HL-60 (cell line): ENCODE measurements at regions not wholly inside any gene's neighbourhood (a gene's known extent, or its start where the extent isn't known, plus 50 kb on each side); places are given as distances from the start of the nearest gene placed in this dataset.

Experiments used
- DNase-seq, 2 experiments: peaks; one replicate each; pipeline ENCODE4 v3.0.0-alpha.2; 2010 to 2020; ENCODE audit warnings: low read depth in 1 of 2, low spot score in 1 of 2
- H3K27ac ChIP-seq: fragments of 250-450 bp; sonication (Bioruptor Pico); replicated peaks from 2 replicates; pipeline ENCODE4 v1.5.1; 2020; ENCODE audit warnings: mild to moderate bottlenecking, moderate library complexity
- H3K27me3 ChIP-seq: fragments of 250-450 bp; sonication (Bioruptor Pico); 2 replicates; pipeline ENCODE4 v1.5.1; 2021; ENCODE audit warnings: mild to moderate bottlenecking, moderate library complexity; ENCODE audit not compliant: insufficient read depth, poor library complexity, severe bottlenecking
- H3K4me3 ChIP-seq: replicated peaks from 2 replicates; pipeline ENCODE4 v1.5.1; 2011; ENCODE audit warnings: mild to moderate bottlenecking, control low read depth, low read length; ENCODE audit not compliant: insufficient read depth
- GABPA ChIP-seq: IDR thresholded peaks from 2 replicates; pipeline ENCODE4 v1.6.1; 2012; ENCODE audit warnings: low read depth
- POLR2AphosphoS5 ChIP-seq: IDR thresholded peaks from 2 replicates; pipeline ENCODE4 v1.6.1; 2012; ENCODE audit warnings: low read depth
- SPI1 ChIP-seq: IDR thresholded peaks from 2 replicates; pipeline ENCODE4 v1.6.1; 2012; ENCODE audit warnings: low read depth, mild to moderate bottlenecking, borderline replicate concordance
- TF ChIP-seq, protein P1 (sequence below): IDR thresholded peaks from one replicate; pipeline ENCODE4 v1.5.1; 2011; ENCODE audit warnings: low read length, control low read depth, inconsistent platforms; ENCODE audit not compliant: insufficient read depth
- TF ChIP-seq, protein P2 (sequence below): IDR thresholded peaks from 2 replicates; pipeline ENCODE4 v1.6.1; 2012; ENCODE audit warnings: low read depth; ENCODE audit not compliant: insufficient replicate concordance

DNA sequence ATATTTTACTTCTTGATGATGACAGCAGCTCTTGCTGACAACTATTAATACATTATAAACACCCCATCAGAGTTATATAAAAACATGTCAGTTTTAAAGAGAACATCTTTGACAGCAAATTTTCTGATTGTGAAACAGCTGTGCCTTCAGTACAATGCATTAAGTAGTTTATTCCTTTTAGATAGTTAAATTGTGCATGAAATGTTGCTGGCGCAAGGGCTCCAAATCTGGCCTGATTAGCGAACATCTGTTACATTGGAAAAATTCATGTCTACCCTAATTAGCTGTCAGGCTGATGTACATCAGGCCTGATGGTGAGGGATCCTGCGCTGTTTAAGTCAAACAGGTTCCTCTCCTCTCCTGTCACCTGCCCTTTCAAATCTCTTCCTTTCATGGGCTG is 171.9 kb upstream of the SP8 start:
- DNase-seq: no peak
- H3K27ac ChIP-seq: no peak overlapping the region
- no peak overlapping the region for H3K4me3 ChIP-seq
- no peaks in the 10 kb centered on the region for H3K27me3 ChIP-seq
- TF ChIP-seq SPI1 (no peak), GABPA (no peak), POLR2AphosphoS5 (no peak)
- TF ChIP-seq, protein P1, sequence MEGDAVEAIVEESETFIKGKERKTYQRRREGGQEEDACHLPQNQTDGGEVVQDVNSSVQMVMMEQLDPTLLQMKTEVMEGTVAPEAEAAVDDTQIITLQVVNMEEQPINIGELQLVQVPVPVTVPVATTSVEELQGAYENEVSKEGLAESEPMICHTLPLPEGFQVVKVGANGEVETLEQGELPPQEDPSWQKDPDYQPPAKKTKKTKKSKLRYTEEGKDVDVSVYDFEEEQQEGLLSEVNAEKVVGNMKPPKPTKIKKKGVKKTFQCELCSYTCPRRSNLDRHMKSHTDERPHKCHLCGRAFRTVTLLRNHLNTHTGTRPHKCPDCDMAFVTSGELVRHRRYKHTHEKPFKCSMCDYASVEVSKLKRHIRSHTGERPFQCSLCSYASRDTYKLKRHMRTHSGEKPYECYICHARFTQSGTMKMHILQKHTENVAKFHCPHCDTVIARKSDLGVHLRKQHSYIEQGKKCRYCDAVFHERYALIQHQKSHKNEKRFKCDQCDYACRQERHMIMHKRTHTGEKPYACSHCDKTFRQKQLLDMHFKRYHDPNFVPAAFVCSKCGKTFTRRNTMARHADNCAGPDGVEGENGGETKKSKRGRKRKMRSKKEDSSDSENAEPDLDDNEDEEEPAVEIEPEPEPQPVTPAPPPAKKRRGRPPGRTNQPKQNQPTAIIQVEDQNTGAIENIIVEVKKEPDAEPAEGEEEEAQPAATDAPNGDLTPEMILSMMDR: no peak
- TF ChIP-seq, protein P2, sequence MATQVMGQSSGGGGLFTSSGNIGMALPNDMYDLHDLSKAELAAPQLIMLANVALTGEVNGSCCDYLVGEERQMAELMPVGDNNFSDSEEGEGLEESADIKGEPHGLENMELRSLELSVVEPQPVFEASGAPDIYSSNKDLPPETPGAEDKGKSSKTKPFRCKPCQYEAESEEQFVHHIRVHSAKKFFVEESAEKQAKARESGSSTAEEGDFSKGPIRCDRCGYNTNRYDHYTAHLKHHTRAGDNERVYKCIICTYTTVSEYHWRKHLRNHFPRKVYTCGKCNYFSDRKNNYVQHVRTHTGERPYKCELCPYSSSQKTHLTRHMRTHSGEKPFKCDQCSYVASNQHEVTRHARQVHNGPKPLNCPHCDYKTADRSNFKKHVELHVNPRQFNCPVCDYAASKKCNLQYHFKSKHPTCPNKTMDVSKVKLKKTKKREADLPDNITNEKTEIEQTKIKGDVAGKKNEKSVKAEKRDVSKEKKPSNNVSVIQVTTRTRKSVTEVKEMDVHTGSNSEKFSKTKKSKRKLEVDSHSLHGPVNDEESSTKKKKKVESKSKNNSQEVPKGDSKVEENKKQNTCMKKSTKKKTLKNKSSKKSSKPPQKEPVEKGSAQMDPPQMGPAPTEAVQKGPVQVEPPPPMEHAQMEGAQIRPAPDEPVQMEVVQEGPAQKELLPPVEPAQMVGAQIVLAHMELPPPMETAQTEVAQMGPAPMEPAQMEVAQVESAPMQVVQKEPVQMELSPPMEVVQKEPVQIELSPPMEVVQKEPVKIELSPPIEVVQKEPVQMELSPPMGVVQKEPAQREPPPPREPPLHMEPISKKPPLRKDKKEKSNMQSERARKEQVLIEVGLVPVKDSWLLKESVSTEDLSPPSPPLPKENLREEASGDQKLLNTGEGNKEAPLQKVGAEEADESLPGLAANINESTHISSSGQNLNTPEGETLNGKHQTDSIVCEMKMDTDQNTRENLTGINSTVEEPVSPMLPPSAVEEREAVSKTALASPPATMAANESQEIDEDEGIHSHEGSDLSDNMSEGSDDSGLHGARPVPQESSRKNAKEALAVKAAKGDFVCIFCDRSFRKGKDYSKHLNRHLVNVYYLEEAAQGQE: no peak

DNA sequence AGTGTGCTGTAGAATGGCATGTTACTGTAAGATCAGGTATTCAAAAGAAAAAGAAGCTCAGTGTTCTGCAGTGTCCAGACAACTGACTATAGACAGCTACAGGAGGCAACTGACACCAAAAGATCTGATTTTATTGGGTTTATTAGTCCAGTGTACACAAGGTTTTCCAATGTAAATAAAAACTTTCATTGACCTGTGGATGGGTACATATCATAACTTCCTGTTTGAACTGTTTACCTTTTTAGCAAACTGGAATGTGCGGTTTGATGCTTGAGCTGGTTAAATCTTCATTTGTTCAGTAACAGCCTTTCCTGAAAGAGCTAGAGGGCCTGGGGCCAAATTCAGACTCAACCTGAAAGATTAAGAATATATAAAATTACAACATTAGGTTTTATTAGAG is 172.6 kb upstream of the SP8 start:
- no peak for DNase-seq
- Histone ChIP-seq H3K4me3 (no peak overlapping the region), H3K27me3 (no peaks in the 10 kb centered on the region)

DNA sequence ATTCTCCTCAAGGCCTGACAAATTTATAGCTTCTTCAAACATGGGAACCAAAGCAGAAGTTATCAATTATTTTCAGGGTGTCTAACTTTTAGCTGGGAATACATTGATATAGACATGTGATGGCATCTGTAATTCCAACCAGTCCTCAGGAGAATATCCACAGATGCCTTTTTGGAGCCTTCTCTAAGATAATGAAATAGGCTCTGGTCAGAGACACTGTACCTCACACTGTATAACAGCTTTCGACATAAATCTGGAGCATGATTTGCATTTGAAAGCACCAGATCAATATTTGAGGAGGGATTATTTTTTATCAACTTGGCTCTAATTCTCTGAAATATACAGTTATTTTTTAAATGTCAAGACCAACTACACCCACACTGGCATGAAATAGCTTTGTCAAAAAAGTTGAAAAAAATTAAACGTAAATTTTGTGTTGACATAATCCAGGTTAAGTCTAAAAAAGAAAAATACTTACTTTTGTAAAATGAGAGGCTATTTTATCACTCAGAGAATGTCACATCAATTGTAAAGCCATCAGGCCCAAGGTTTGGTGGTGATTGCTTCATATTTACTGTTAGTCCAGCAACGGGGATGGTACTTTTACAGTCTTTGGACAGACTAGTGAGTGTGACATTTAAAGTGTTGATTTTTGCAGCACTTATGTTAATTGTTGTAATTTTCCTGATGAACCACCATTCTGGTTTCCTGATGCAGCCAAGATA is 177.0 kb upstream of the SP8 start:
- TF ChIP-seq, protein P1: no peak
- no peak for TF ChIP-seq SPI1
- TF ChIP-seq, protein P2: no peak
- no peak for TF ChIP-seq POLR2AphosphoS5
- no peak for TF ChIP-seq GABPA
- Histone ChIP-seq H3K4me3 (no peak overlapping the region), H3K27ac (no peak overlapping the region), H3K27me3 (no peaks in the 10 kb centered on the region)
- no peak for DNase-seq

More for the DNA sequence above, 172.6 kb upstream of the SP8 start:
- TF ChIP-seq, protein P1: no peak
- TF ChIP-seq POLR2AphosphoS5: no peak
- TF ChIP-seq, protein P2: no peak
- H3K27ac ChIP-seq: no peak overlapping the region
